Activated CD8-positive, alpha-beta memory T cell treated with anti-CD3 and anti-CD28 coated beads, Interleukin-2, amount 10 ng/mL, durations not matched to agents 7 days and 5 days (primary cell): ENCODE measurements at regions not wholly inside any gene's neighbourhood (a gene's known extent, or its start where the extent isn't known, plus 50 kb on each side); places are given as distances from the start of the nearest gene placed in this dataset.
"Not testable (repeated sequence)": the region's sequence is repeated elsewhere in the genome, so short reads cannot be mapped to it uniquely, and the experiment has no call there.

Source experiments
- ATAC-seq: fragments of 150-1000 bp; cut with Tn5 transposase; one replicate; pipeline ENCODE4 v1.10.0; 2021; ENCODE audit warnings: moderate library complexity
- CTCF ChIA-PET: fragments of 350-600 bp; sonication (Branson Sonifier 250); formaldehyde crosslinking; loops from one replicate; lab custom pipeline; 2021; ENCODE audit warnings: antibody characterized with exemption; lab: Charles Lee
- DNase-seq: peaks from one replicate; pipeline ENCODE4 v3.0.0-alpha.2; 2020
- H3K27ac Mint-ChIP-seq: one replicate; pipeline ENCODE4 v1.8.0; 2021; ENCODE audit warnings: mild to moderate bottlenecking, mixed read lengths
- H3K27me3 Mint-ChIP-seq: one replicate; pipeline ENCODE4 v1.8.0; 2021; ENCODE audit warnings: mixed read lengths
- H3K36me3 Mint-ChIP-seq: one replicate; pipeline ENCODE4 v1.8.0; 2021; ENCODE audit warnings: mild to moderate bottlenecking, mixed read lengths
- H3K4me1 Mint-ChIP-seq: one replicate; pipeline ENCODE4 v1.8.0; 2021; ENCODE audit warnings: mixed read lengths
- H3K4me3 Mint-ChIP-seq: one replicate; pipeline ENCODE4 v1.8.0; 2021; ENCODE audit warnings: mild to moderate bottlenecking, moderate library complexity, mixed read lengths
- H3K9me3 Mint-ChIP-seq: one replicate; pipeline ENCODE4 v1.8.0; 2022; ENCODE audit warnings: low read depth, mixed read lengths

- Mint-ChIP-seq H3K27me3 (no peaks in the 10 kb centered on the region), H3K9me3 (peaks cover 5% of the 10 kb centered on the region), H3K4me3 (peak overlapping the region; percentile 77), H3K27ac (peak overlapping the region; percentile 96), H3K36me3 (peaks cover 25% of the 10 kb centered on the region), H3K4me1 (peaks cover 52% of the 10 kb centered on the region)
- CTCF ChIA-PET: interaction anchor here (1.4 to 2.7 kb wide), 4 partner anchors 14 to 126 kb away, joined by 3 to 13 read pairs (median 6); no protein-coding TSS in a partner anchor
- no peak for DNase-seq
- ATAC-seq: no peak
Observed at GRCh38 chr2:195531754-195532153, 125.3 kb upstream of the SLC39A10 start.

DNA sequence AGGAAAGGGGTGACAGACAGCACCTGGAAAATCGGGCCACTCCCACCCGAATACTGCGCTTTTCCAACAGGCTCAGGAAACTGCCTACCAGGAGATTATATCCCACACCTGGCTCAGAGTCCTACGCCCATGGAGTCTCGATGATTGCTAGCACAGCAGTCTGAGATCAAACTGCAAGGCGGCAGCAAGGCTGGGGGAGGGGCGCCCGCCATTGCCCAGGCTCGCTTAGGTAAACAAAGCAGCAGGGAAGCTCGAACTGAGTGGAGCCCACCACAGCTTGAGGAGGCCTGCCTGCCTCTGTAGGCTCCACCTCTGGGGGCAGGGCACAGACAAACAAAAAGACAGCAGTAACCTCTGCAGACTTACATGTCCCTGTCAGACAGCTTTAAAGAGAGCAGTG lies 133.8 kb upstream of the SLC39A10 start:
- H3K27ac Mint-ChIP-seq, H3K27me3 Mint-ChIP-seq, H3K4me3 Mint-ChIP-seq, H3K9me3 Mint-ChIP-seq, H3K4me1 Mint-ChIP-seq, DNase-seq, ATAC-seq, CTCF ChIA-PET: not testable (repeated sequence)
- H3K36me3 Mint-ChIP-seq: peaks cover 27% of the 10 kb centered on the region

- Mint-ChIP-seq H3K27me3 (no peaks in the 10 kb centered on the region), H3K9me3 (peaks cover 4% of the 10 kb centered on the region), H3K27ac (no peak overlapping the region), H3K36me3 (peaks cover 25% of the 10 kb centered on the region), H3K4me1 (peaks cover 3% of the 10 kb centered on the region), H3K4me3 (no peak overlapping the region)
- DNase-seq (no peak), ATAC-seq (no peak)
- CTCF ChIA-PET: interaction anchor here (1.0 to 1.4 kb wide), 2 partner anchors 11 to 13 kb away, joined by 3 to 4 read pairs; no protein-coding TSS in a partner anchor
Observed at GRCh38 chr2:195521589-195521988, 135.4 kb upstream of the SLC39A10 start.

GRCh38 chr2:195520671-195521155 lies 136.3 kb upstream of the SLC39A10 start:
- Mint-ChIP-seq H3K27ac (no peak overlapping the region), H3K27me3 (no peaks in the 10 kb centered on the region), H3K9me3 (peaks cover 4% of the 10 kb centered on the region), H3K4me1 (peaks cover 3% of the 10 kb centered on the region), H3K4me3 (no peak overlapping the region), H3K36me3 (peaks cover 22% of the 10 kb centered on the region)
- no peak for DNase-seq
- CTCF ChIA-PET: interaction anchor here (1.0 kb wide), 1 partner anchor 14 kb away, joined by 4 read pairs; no protein-coding TSS in a partner anchor
- no peak for ATAC-seq

- Mint-ChIP-seq H3K27ac (no peak overlapping the region), H3K36me3 (peaks cover 7% of the 10 kb centered on the region), H3K27me3 (no peaks in the 10 kb centered on the region), H3K9me3 (no peaks in the 10 kb centered on the region), H3K4me3 (no peak overlapping the region), H3K4me1 (no peaks in the 10 kb centered on the region)
- CTCF ChIA-PET: interaction anchor here (1.0 to 1.3 kb wide), 2 partner anchors 13 to 144 kb away, joined by 3 read pairs; no protein-coding TSS in a partner anchor
- DNase-seq (no peak), ATAC-seq (no peak)
Observed at GRCh38 chr2:195515551-195515950, 141.5 kb upstream of the SLC39A10 start.

DNA sequence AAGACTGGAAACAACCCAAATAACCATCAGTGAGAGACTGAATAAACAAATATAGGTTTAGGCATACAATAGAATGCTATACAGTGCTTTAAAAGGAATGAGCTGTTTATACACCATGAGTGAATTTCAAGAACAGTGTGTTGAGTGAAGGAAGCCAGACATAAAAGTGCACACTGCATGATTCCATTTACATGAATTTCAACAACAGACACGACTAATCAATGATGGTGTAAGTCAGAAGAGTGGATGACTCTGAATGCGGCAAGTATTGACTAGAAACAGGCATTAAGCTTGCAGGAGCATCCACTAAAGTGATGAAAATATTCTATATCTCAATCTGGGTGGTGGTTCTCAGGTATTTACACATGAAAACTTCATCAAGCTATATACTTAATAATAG lies 142.7 kb upstream of the SLC39A10 start:
- Mint-ChIP-seq H3K4me1 (no peaks in the 10 kb centered on the region), H3K27ac (no peak overlapping the region), H3K9me3 (peaks cover 3% of the 10 kb centered on the region), H3K4me3 (no peak overlapping the region), H3K27me3 (no peaks in the 10 kb centered on the region), H3K36me3 (peaks cover 8% of the 10 kb centered on the region)
- no peak for ATAC-seq
- CTCF ChIA-PET: no interaction called here
- no peak for DNase-seq

- Mint-ChIP-seq H3K9me3 (peaks cover 7% of the 10 kb centered on the region), H3K4me3 (no peak overlapping the region), H3K36me3 (peaks cover 14% of the 10 kb centered on the region), H3K27me3 (no peaks in the 10 kb centered on the region), H3K4me1 (peaks cover 6% of the 10 kb centered on the region), H3K27ac (no peak overlapping the region)
- DNase-seq: no peak
- ATAC-seq: no peak
- CTCF ChIA-PET: no interaction called here
Observed at GRCh38 chr2:195513119-195513518, 143.9 kb upstream of the SLC39A10 start.

DNA sequence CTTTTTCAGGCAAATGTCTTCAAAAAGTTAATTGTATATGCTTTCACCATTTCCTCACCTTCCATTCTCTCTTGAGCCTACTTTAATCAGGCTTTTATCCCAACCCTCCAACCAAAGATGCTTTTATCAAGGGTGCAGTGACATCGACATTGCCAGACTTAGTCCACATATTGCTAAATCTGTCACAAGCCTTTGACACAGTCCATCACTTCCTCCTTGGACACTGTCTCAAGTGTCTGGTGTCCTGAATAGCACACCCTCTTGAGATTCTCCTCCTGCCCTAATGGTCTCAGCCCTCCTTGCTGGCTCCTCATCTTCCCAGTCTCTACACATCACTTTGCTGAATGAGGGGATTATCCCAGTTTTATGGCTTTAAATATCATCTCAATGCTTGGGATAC lies 147.5 kb upstream of the SLC39A10 start:
- Mint-ChIP-seq H3K27ac (no peak overlapping the region), H3K9me3 (peaks cover 16% of the 10 kb centered on the region), H3K4me3 (no peak overlapping the region), H3K27me3 (no peaks in the 10 kb centered on the region), H3K36me3 (peaks cover 29% of the 10 kb centered on the region), H3K4me1 (peaks cover 11% of the 10 kb centered on the region)
- CTCF ChIA-PET: interaction anchor here (1.1 kb wide), 1 partner anchor 12 kb away, joined by 3 read pairs; no protein-coding TSS in a partner anchor
- ATAC-seq (no peak), DNase-seq (no peak)

GRCh38 chr2:195508139-195508455 lies 148.9 kb upstream of the SLC39A10 start:
- H3K9me3 Mint-ChIP-seq: peaks cover 16% of the 10 kb centered on the region
- peaks cover 30% of the 10 kb centered on the region for H3K36me3 Mint-ChIP-seq
- DNase-seq (no peak), ATAC-seq (no peak)
- peaks cover 12% of the 10 kb centered on the region for H3K4me1 Mint-ChIP-seq
- CTCF ChIA-PET: no interaction called here
- no peak overlapping the region for H3K4me3 Mint-ChIP-seq
- H3K27me3 Mint-ChIP-seq: no peaks in the 10 kb centered on the region
- H3K27ac Mint-ChIP-seq: no peak overlapping the region

- H3K9me3 Mint-ChIP-seq: peaks cover 16% of the 10 kb centered on the region
- peaks cover 28% of the 10 kb centered on the region for H3K36me3 Mint-ChIP-seq
- ATAC-seq (no peak), DNase-seq (no peak)
- H3K4me1 Mint-ChIP-seq: peaks cover 12% of the 10 kb centered on the region
- no peak overlapping the region for H3K4me3 Mint-ChIP-seq
- H3K27ac Mint-ChIP-seq: no peak overlapping the region
- no peaks in the 10 kb centered on the region for H3K27me3 Mint-ChIP-seq
- CTCF ChIA-PET: interaction anchor here (0.9 kb wide), 1 partner anchor 10 kb away, joined by 3 read pairs; no protein-coding TSS in a partner anchor
Observed at GRCh38 chr2:195507447-195508138, 149.4 kb upstream of the SLC39A10 start.

- Mint-ChIP-seq H3K27ac (no peak overlapping the region), H3K9me3 (peaks cover 16% of the 10 kb centered on the region), H3K27me3 (no peaks in the 10 kb centered on the region), H3K4me1 (peaks cover 12% of the 10 kb centered on the region), H3K36me3 (peaks cover 31% of the 10 kb centered on the region), H3K4me3 (no peak overlapping the region)
- no peak for ATAC-seq
- DNase-seq: no peak
- CTCF ChIA-PET: no interaction called here
Observed at GRCh38 chr2:195505701-195506100, 151.3 kb upstream of the SLC39A10 start.

GRCh38 chr2:195503208-195503607 lies 153.8 kb upstream of the SLC39A10 start:
- H3K27me3 Mint-ChIP-seq: no peaks in the 10 kb centered on the region
- H3K4me1 Mint-ChIP-seq: peaks cover 11% of the 10 kb centered on the region
- DNase-seq (no peak), ATAC-seq (no peak)
- peaks cover 9% of the 10 kb centered on the region for H3K9me3 Mint-ChIP-seq
- CTCF ChIA-PET: no interaction called here
- H3K4me3 Mint-ChIP-seq: no peak overlapping the region
- peaks cover 26% of the 10 kb centered on the region for H3K36me3 Mint-ChIP-seq
- no peak overlapping the region for H3K27ac Mint-ChIP-seq

DNA sequence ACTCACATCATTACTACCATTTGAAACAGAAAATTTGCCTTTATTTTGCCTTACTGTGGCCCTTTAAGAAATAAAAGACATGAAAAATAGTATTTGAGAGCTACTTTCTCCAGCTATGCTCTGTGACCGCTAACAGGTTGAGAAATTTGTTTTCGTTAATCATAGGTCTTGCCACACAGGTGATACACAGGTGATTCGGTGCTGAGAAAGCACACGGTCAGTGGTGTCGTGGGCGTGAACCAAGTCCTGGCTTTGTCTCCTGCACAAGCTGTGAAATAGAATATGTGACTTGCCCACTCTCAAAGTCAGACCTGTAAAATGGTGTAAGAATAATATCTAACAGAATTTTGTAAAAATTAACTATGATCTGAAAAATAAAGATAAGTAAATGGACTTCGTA lies 155.3 kb upstream of the SLC39A10 start:
- H3K4me1 Mint-ChIP-seq: peaks cover 16% of the 10 kb centered on the region

DNA sequence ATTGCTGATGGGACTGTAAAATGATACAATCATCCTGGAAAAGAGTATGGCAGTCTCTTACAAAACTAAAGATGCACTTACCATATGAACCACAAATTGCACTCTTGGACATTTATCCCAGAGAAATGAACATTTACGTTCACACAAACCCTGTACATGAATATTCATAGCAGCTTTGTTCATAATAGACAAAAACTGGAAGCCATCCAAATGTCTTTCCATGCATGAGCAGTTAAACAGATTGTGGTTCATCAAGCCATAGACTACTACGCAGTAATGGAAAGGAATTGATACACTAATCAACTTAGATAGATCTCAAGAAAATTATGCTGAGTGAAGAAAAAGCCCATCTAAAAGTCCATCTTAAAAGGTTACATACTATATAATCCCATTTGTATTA lies 156.1 kb upstream of the SLC39A10 start:
- Mint-ChIP-seq H3K27ac (no peak overlapping the region), H3K27me3 (no peaks in the 10 kb centered on the region)

More for the DNA sequence above, 155.3 kb upstream of the SLC39A10 start:
- no peak overlapping the region for H3K27ac Mint-ChIP-seq
- ATAC-seq (no peak), DNase-seq (no peak)
- H3K9me3 Mint-ChIP-seq: peaks cover 5% of the 10 kb centered on the region
- peaks cover 16% of the 10 kb centered on the region for H3K36me3 Mint-ChIP-seq
- H3K27me3 Mint-ChIP-seq: no peaks in the 10 kb centered on the region
- CTCF ChIA-PET: interaction anchor here (1.3 to 1.4 kb wide), 2 partner anchors 15 to 168 kb away, joined by 3 to 4 read pairs; no protein-coding TSS in a partner anchor
- no peak overlapping the region for H3K4me3 Mint-ChIP-seq

More for the DNA sequence above, 156.1 kb upstream of the SLC39A10 start:
- peaks cover 17% of the 10 kb centered on the region for H3K4me1 Mint-ChIP-seq
- CTCF ChIA-PET: no interaction called here
- H3K36me3 Mint-ChIP-seq: peaks cover 13% of the 10 kb centered on the region
- H3K4me3 Mint-ChIP-seq: no peak overlapping the region
- H3K9me3 Mint-ChIP-seq: peaks cover 5% of the 10 kb centered on the region
- DNase-seq (no peak), ATAC-seq (no peak)
